Ovary (tissue), 3 donors: ENCODE measurements at regions not wholly inside any gene's neighbourhood (a gene's known extent, or its start where the extent isn't known, plus 50 kb on each side); places are given as distances from the start of the nearest gene placed in this dataset.

Experiments
- CTCF ChIP-seq, 3 donors: fragments of 450-650 bp in 2 of 3; fragments of 200-600 bp in 1 of 3; IDR thresholded peaks; one replicate each; pipeline versions ENCODE4 v1.5.1 to v1.8.0; 2016 to 2022; ENCODE audit warnings: antibody characterized with exemption in 3 of 3, mild to moderate bottlenecking in 1 of 3
- POLR2A ChIP-seq: fragments of 450-650 bp; IDR thresholded peaks from one replicate; pipeline ENCODE4 v1.6.1; 2017; ENCODE audit warnings: antibody characterized with exemption, mild to moderate bottlenecking, moderate library complexity
- donor health status: DM: no; HTN: no; CAD: no.

GRCh38 chr15:93159930-93160329, 70.9 kb upstream of the RGMA start:
- TF ChIP-seq CTCF (IDR thresholded peaks at IDR 0.05) = no peak
- TF ChIP-seq POLR2A = no peak
